GM21515 (cell line): ENCODE measurements at regions not wholly inside any gene's neighbourhood (a gene's known extent, or its start where the extent isn't known, plus 50 kb on each side); places are given as distances from the start of the nearest gene placed in this dataset.
A peak's percentile ranks its signal among the peaks of the same experiment; 100 is the strongest.

ENCODE experiments used
- ATAC-seq: cut with Tn5 transposase; IDR thresholded peaks from one replicate; pipeline ENCODE4 v1.9.1; 2021; ENCODE audit not compliant: unreplicated experiment

GRCh38 chr18:32544088-32544487 lies 73.4 kb upstream of the GAREM1 start:
- ATAC-seq: no peak

DNA sequence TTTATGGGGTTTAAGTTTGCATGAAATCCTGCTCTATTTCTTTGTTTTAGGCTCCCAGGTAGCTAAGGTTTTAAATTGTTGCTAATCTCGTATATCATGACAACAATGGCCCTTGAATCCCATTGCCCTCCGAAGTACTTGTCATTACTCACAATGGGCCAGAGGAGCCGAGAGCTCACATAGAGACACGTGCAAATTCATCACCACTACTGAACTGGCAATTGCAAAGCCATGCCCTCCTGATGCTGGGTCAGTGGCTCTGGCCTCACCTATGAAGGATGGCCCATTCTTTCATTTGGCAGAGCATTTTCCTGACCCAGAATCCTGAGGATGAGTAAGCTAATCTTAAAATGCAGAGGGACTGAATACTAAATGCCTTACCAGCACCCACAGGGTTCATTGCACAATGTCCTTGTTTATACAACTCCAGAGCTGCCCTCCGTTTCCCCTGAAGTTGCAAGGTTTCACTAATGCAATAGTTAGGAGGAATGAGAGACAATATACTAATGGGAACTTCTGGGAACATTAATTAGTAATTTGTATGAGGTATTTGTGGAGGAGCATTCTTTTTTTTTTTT lies 71.6 kb upstream of the GAREM1 start:
- ATAC-seq: no peak

GRCh38 chr18:32530947-32531651 lies 60.4 kb upstream of the GAREM1 start:
- ATAC-seq: peak; percentile 78

- ATAC-seq: no peak
These were observed 59.2 kb upstream of the GAREM1 start for GRCh38 chr18:32529722-32530420.

DNA sequence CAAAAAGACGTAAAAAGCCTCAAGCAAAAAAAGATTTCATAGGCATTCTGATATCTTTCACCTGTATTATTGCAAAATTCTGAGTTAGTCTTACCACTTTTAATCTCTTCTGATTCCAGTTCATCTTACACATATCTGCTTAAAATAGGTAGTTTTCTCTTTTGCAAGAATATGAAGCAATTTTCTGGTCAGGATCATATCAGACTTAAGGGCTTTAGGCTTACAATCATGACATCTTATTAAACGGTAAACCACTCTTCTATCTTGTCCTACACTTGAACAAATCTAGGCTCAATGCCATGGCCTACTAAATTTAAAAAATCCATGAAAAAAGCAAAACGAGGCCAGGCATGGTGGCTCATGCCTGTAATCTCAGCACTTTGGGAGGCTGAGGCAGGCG lies 50.1 kb upstream of the GAREM1 start:
- ATAC-seq: no peak
